Left lung (tissue), 4 donors: ENCODE measurements at regions not wholly inside any gene's neighbourhood (a gene's known extent, or its start where the extent isn't known, plus 50 kb on each side); places are given as distances from the start of the nearest gene placed in this dataset.

ENCODE experiments used
- ATAC-seq: fragments of 200-7000 bp; cut with Tn5 transposase; one replicate; pipeline ENCODE4 v1.9.1; 2020; ENCODE audit warnings: moderate library complexity
- DNase-seq, 4 donors: peaks; one replicate each; pipeline ENCODE4 v3.0.0-alpha.2; 2013 to 2020
- H3K27ac ChIP-seq, 2 donors: fragments of 200-600 bp; sonication (generic) in 1 of 2; one replicate each; pipeline versions ENCODE4 v1.5.0 to v1.8.0; 2020 to 2021
- H3K27me3 ChIP-seq, 2 donors: fragments of 200-600 bp; sonication (generic) in 1 of 2; one replicate each; pipeline versions ENCODE4 v1.5.0 to v1.8.0; 2020 to 2021
- H3K36me3 ChIP-seq, 2 donors: fragments of 200-600 bp; sonication (generic) in 1 of 2; one replicate each; pipeline versions ENCODE4 v1.5.0 to v1.8.0; 2020 to 2021
- H3K4me1 ChIP-seq, 2 donors: fragments of 200-600 bp; one replicate each; pipeline ENCODE4 v1.8.0; 2021
- H3K4me3 ChIP-seq, 2 donors: fragments of 200-600 bp; sonication (generic) in 1 of 2; one replicate each; pipeline versions ENCODE4 v1.5.0 to v1.8.0; 2020 to 2021; ENCODE audit warnings: mild to moderate bottlenecking in 1 of 2
- H3K9me3 ChIP-seq, 2 donors: fragments of 200-600 bp; sonication (generic) in 1 of 2; one replicate each; pipeline versions ENCODE4 v1.5.0 to v1.8.0; 2020 to 2021
- intact Hi-C, 2 donors: fragments of 100-400 bp; cut with DNase I; formaldehyde crosslinking; loops; one replicate each; pipeline versions ENCODE4 v1.11.2 to v1.14.2; 2022
- TF ChIP-seq, protein P1 (sequence below), 2 donors: fragments of 200-600 bp; sonication (generic) in 1 of 2; IDR thresholded peaks; one replicate each; pipeline versions ENCODE4 v1.5.0 to v1.8.0; 2021; ENCODE audit warnings: antibody characterized with exemption in 2 of 2
- donor health status: DM: no; HTN: yes; CAD: no.
- donor health status: DM: no; HTN: no; CAD: no.

DNA sequence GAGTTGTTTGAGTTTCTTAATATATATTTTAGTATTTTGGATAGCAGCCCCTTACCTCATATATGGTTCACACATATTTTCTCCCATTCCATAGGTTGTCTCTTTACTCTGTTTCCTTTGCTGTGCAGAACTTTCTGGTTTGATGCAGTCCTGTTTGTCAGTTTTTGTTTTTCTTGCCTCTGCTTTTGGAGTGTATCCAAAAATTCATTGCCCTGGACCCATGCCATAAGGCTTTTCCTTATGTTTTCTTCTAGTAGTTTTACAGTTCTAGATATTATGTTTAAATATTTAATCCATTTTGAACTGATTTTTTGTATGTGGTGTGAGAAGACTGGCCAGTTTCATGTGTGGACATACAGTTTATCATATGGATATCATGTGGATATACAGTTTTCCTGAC lies 58.5 kb upstream of the NUDT6 start:
- intact Hi-C loops: no loop called here
- TF ChIP-seq, protein P1, sequence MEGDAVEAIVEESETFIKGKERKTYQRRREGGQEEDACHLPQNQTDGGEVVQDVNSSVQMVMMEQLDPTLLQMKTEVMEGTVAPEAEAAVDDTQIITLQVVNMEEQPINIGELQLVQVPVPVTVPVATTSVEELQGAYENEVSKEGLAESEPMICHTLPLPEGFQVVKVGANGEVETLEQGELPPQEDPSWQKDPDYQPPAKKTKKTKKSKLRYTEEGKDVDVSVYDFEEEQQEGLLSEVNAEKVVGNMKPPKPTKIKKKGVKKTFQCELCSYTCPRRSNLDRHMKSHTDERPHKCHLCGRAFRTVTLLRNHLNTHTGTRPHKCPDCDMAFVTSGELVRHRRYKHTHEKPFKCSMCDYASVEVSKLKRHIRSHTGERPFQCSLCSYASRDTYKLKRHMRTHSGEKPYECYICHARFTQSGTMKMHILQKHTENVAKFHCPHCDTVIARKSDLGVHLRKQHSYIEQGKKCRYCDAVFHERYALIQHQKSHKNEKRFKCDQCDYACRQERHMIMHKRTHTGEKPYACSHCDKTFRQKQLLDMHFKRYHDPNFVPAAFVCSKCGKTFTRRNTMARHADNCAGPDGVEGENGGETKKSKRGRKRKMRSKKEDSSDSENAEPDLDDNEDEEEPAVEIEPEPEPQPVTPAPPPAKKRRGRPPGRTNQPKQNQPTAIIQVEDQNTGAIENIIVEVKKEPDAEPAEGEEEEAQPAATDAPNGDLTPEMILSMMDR (IDR thresholded peaks at IDR 0.05): no peak
- Histone ChIP-seq H3K4me1 (no peaks in the 10 kb centered on the region), H3K27me3 (no peaks in the 10 kb centered on the region), H3K4me3 (no peak overlapping the region), H3K27ac (no peak overlapping the region), H3K9me3 (peaks cover 0 to 7% of the 10 kb centered on the region in 2 donors), H3K36me3 (peaks cover 0 to 45% of the 10 kb centered on the region in 2 donors)
- DNase-seq: no peak
- ATAC-seq: no peak

- no peak overlapping the region for H3K27ac ChIP-seq
- H3K9me3 ChIP-seq: peaks cover 0 to 36% of the 10 kb centered on the region in 2 donors
- TF ChIP-seq, protein P1 (IDR thresholded peaks at IDR 0.05): no peak
- no peak for ATAC-seq
- no peaks in the 10 kb centered on the region for H3K4me1 ChIP-seq
- H3K36me3 ChIP-seq: peaks cover 0 to 14% of the 10 kb centered on the region in 2 donors
- no peak overlapping the region for H3K4me3 ChIP-seq
- no peaks in the 10 kb centered on the region for H3K27me3 ChIP-seq
- no peak for DNase-seq
- intact Hi-C loops: no loop called here
These were observed 66.3 kb upstream of the NUDT6 start for GRCh38 chr4:122988696-122989095.

GRCh38 chr4:122990891-122991290 lies 68.5 kb upstream of the NUDT6 start:
- intact Hi-C loops: no loop called here
- H3K4me3 ChIP-seq: no peak overlapping the region
- DNase-seq: no peak

GRCh38 chr4:122992057-122992456 lies 69.7 kb upstream of the NUDT6 start:
- TF ChIP-seq, protein P1 (IDR thresholded peaks at IDR 0.05): no peak
- ATAC-seq: peak; percentile 31
- Histone ChIP-seq H3K9me3 (peaks cover 0 to 27% of the 10 kb centered on the region in 2 donors), H3K36me3 (peaks cover 0 to 11% of the 10 kb centered on the region in 2 donors), H3K4me3 (no peak overlapping the region), H3K4me1 (no peaks in the 10 kb centered on the region), H3K27me3 (no peaks in the 10 kb centered on the region), H3K27ac (no peak overlapping the region)
- intact Hi-C loops: no loop called here
- DNase-seq: peak in 2 of 4 donors; percentile 77 to 80

More at GRCh38 chr4:122990891-122991290, 68.5 kb upstream of the NUDT6 start:
- Histone ChIP-seq H3K27ac (no peak overlapping the region), H3K27me3 (no peaks in the 10 kb centered on the region), H3K36me3 (peaks cover 0 to 11% of the 10 kb centered on the region in 2 donors), H3K9me3 (peaks cover 0 to 34% of the 10 kb centered on the region in 2 donors), H3K4me1 (no peaks in the 10 kb centered on the region)
- no peak for ATAC-seq
- TF ChIP-seq, protein P1 (IDR thresholded peaks at IDR 0.05): no peak

DNA sequence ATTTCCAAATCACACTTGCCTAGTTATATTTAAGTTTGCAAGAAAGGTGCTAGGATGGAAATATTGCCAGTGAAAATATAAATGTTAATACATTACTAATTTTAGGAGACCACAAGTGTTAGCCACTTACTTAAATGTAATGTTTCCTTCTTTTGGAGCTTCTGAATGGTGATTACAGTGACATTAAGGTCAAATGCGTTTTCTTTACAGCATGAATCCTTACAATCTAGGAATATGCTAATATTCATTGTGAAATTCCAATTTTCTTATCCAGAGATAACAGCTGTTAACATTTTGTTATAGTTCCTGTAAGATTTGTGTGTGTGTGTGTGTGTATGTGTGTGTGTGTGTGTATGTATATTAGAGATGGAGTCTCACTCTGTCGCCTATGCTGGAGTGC lies 70.2 kb upstream of the NUDT6 start:
- H3K4me1 ChIP-seq: no peaks in the 10 kb centered on the region
- intact Hi-C loops: no loop called here
- no peak overlapping the region for H3K4me3 ChIP-seq
- TF ChIP-seq, protein P1 (IDR thresholded peaks at IDR 0.05): no peak
- no peak overlapping the region for H3K27ac ChIP-seq
- peaks cover 0 to 6% of the 10 kb centered on the region in 2 donors for H3K36me3 ChIP-seq
- peaks cover 0 to 22% of the 10 kb centered on the region in 2 donors for H3K9me3 ChIP-seq
- H3K27me3 ChIP-seq: no peaks in the 10 kb centered on the region
- DNase-seq (peak in 2 of 4 donors; percentile 27 to 38), ATAC-seq (no peak)
